22Rv1 (cell line): ENCODE measurements at regions not wholly inside any gene's neighbourhood (a gene's known extent, or its start where the extent isn't known, plus 50 kb on each side); places are given as distances from the start of the nearest gene placed in this dataset.

Experiments used
- H3K27ac ChIP-seq: fragments of 450-650 bp; 2 replicates; pipeline ENCODE4 v1.5.1; 2017
- CTCF ChIP-seq: fragments of 450-650 bp; IDR thresholded peaks from 2 replicates; pipeline ENCODE4 v1.5.1; 2017; ENCODE audit warnings: mild to moderate bottlenecking
- ZFX ChIP-seq: fragments of 450-650 bp; IDR thresholded peaks from 2 replicates; pipeline ENCODE4 v1.6.1; 2017; ENCODE audit warnings: antibody characterized with exemption, borderline replicate concordance

DNA sequence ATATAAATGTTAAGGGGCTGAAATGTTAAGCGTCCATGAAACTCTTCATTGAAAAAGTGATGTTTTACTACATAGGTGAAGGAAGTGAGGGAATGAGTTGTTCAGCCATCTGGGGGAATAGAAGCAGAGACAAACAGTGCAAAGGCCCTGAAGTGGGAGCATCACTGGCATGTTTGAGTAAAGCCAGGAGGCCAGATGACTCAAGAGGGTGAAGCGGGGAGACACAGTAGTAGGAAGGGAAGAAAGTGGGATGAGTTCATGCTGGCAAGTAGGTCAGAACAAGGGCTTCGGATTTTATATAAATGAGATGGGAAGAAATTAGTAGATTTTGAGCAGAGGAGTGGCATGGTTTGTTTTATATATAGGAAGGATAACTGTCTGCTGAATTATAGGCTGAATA lies 112.5 kb upstream of the MAP9 start:
- H3K27ac ChIP-seq: no peak overlapping the region
- TF ChIP-seq CTCF: no peak
- TF ChIP-seq ZFX: no peak

GRCh38 chr4:155488691-155489090 lies 111.9 kb upstream of the MAP9 start:
- H3K27ac ChIP-seq: no peak overlapping the region
- TF ChIP-seq CTCF (no peak), ZFX (no peak)

- H3K27ac ChIP-seq: no peak overlapping the region
- TF ChIP-seq CTCF: no peak
- TF ChIP-seq ZFX: no peak
Observed at GRCh38 chr4:155487210-155487609, 110.4 kb upstream of the MAP9 start.

GRCh38 chr4:155481150-155481549 lies 104.4 kb upstream of the MAP9 start:
- H3K27ac ChIP-seq: no peak overlapping the region
- no peak for TF ChIP-seq ZFX
- TF ChIP-seq CTCF: no peak

- TF ChIP-seq CTCF: no peak
- no peak for TF ChIP-seq ZFX
- H3K27ac ChIP-seq: no peak overlapping the region
Observed at GRCh38 chr4:155479835-155480234, 103.1 kb upstream of the MAP9 start.

- no peak overlapping the region for H3K27ac ChIP-seq
- TF ChIP-seq CTCF (no peak), ZFX (no peak)
Observed at GRCh38 chr4:155478336-155478835, 101.6 kb upstream of the MAP9 start.

DNA sequence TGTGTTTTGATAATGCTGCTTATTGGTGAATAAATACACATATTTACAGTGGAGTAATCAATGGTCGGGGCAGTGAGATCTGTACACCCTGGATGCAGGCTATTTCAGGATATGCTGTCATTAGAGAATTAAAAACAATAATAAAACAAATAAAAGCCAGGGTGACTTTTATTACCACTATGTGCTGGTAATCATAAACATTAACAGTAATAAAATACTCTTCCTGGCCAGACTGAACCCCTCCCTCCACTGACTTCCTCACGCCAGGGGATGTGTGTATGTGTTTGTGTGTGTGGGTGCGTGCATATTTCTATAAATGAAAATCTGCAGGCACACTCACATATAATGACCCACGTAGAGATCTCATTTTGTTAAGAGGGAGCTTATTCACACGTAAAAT lies 98.0 kb upstream of the MAP9 start:
- H3K27ac ChIP-seq: no peak overlapping the region
- TF ChIP-seq CTCF: no peak
- TF ChIP-seq ZFX: no peak
